ENCODE measurements at regions not wholly inside any gene's neighbourhood (a gene's known extent, or its start where the extent isn't known, plus 50 kb on each side); places are given as distances from the start of the nearest gene placed in this dataset.
"Not testable (repeated sequence)": the region's sequence is repeated elsewhere in the genome, so short reads cannot be mapped to it uniquely, and the experiment has no call there.

DNA sequence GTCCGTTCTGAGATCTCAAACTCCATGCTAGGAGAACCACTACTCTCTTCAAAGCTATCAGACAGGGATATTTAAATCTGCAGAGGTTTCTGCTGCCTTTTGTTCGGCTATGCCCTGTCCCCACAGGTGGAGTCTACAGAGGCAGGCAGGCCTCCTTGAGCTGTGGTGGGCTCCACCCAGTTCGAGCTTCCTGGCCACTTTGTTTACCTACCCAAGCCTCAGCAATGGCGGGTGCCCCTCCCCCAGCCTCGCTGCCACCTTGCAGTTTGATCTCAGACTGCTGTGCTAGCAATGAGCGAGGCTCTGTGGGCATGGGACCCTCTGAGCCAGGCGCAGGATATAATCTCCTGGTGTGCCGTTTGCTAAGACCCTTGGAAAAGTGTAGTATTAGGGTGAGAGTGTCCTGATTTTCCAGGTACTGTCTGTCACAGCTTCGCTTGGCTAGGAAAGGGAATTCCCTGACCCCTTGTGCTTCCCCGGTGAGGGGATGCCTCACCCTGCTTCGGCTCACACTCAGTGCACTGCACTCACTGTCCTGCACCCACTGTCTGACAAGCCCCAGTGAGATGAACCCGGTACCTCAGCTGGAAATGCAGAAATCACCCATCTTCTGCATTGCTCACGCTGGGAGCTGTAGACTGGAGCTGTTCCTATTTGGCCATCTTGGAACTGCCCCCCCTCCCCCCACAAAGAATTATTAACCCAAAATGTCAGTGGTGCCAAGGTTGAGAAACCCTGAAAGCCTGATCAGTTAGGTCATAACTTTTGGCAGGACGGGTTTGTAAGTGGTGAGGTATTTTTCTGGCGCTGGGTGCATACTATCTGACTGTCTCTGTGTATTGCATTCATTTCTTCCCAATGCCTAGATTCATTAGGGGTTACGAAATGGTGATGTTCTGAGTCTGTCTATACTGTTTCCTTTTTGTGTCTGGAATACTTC lies 181.4 kb downstream of the TEX29 start:
- DNase-seq (ENCODE audit: low read depth): not testable (repeated sequence)

DNA sequence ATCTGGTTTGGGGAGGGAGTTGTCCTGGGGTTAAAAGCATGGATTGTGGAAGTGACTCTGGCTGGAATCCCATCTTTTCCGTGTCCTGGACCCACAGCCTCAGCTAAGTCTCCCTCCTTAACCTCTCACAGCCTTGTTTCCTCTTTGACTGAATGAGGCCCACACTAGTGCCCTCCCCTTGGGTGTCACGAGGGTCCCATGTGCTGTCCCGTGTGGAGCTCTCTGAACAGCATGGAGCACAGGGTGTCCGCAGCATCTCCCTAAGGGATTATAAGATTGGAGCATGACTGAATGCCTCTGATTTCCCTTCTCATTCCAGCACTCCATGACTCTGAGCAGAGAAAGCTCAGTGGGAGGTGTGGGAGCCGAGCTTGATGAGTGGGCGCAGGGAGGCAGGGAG lies 182.5 kb downstream of the TEX29 start:
- DNase-seq (ENCODE audit: low read depth): no peak

DNA sequence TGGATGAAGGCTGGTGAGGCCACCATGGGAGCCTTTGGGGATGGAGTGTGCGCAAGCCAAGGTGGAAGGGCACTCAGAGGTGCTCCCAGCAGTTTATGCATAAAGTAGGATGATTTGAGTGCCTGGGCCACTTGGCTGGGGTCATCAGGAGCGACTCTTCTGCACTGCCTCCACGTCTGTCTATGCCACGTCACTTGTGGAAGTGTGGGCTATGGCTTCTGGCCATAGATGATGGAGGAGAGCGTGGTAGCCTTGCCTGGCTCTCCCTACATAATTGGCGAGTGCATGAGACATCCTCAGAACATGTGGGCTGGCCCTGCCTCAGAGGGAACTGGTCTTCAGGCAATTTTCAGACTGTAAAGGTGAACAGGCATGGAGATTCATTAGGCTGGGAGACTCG lies 182.9 kb downstream of the TEX29 start:
- no peak for DNase-seq (ENCODE audit: low read depth)

DNA sequence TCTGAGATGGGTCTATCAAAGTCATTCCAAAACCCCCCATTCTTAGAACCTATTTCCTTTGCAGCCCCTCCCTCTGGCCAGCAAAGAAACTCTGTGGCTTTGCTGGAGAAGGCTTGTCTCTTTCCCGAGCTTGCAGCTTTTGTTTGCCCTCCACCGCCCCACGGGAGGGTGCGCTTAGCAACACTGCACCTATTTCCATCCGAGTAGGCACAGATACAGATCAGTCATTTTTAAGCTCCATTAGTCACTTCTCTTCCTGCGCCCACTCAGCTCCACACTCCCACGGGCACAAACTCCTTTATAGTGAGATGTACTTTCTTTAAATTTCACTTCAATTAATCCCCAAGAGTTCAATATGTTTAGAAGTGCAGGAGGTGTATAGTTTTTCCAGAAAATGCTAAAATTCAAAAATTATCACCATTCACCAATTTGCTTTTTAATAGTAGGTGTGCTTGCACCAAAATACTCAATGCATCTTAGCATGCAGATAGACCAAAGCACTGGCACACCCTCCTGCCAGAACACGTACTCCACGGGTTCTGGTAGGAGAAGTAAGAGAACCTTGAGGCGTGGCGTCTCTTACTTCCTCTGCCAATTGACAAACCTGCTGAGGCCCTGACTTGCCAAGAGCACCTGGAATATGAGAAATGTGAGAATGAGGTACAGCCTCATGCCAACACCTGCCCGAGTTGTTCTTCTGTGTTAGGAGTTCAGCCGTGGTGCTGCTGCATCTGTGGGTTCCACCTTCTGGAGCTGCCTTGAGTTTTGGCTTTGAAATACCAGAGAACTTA lies 183.7 kb downstream of the TEX29 start:
- DNase-seq (ENCODE audit: low read depth): no peak

DNA sequence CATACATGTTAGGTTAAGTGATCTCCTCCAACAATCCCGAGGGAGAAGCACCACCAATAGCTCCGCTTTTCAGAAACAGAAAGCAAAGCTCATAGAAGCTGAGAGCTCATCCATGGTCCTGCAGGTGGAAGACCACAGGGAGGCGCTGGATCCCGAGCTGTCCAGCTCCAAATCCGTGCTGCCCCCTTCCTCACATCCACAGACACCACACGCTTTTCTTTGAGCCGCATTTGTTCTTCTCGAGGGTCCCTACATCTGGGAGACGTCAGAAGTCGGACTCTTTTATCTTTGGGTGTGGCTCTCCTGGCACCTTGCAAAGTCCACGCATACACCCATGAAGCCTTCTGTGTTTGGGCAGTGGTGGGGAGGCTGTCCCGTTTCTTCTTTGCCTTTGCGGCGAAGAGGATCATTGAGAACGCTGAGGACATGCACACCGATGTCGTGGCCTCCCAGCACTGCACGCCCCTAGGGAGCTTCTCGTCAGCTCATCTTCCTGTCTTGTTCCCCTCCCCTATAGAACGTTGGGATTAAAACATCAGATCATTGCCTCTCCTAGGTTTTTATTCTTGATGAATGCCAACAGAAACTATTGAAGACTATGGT lies 184.8 kb downstream of the TEX29 start:
- DNase-seq (ENCODE audit: low read depth): no peak

DNA sequence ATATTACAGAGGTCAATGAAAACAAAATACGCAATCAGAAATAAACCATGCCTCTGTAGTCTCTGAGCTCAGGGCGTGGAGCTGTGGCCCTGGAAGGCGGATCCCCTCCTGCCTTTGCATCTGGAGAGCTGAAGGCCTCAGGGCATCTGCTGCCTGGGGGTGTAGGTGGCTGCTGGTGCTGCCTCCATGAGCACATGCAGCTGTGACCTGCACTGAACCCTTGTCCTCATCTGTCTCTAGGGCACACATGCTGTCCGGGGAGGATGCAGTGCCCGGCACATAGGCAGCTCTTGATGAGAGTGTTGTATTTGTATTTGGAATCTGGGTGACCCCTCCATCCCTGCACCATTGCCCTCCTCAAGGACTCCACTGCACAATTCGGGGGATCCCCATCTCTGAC lies 185.7 kb downstream of the TEX29 start:
- DNase-seq (ENCODE audit: low read depth): no peak

DNA sequence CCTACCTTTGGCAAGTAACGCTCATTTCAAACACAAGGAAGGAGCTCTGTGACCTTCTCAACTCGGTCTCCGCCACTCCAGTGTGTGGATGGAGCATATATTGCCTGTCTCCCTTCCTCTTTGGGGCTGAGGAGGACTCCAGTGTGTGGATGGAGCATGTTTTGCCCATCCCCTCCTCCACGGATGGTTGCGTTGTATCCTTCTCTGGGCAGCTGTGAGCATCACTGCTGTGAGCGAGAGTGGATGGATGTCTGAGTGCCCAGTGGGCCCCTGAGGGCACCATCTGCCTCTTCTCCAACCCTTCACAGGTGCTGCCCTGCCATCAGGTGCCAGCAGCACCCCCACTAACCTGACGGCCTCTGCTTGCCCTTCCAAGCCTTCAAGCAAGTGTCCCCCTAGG lies 186.2 kb downstream of the TEX29 start:
- no peak for DNase-seq (ENCODE audit: low read depth)

DNA sequence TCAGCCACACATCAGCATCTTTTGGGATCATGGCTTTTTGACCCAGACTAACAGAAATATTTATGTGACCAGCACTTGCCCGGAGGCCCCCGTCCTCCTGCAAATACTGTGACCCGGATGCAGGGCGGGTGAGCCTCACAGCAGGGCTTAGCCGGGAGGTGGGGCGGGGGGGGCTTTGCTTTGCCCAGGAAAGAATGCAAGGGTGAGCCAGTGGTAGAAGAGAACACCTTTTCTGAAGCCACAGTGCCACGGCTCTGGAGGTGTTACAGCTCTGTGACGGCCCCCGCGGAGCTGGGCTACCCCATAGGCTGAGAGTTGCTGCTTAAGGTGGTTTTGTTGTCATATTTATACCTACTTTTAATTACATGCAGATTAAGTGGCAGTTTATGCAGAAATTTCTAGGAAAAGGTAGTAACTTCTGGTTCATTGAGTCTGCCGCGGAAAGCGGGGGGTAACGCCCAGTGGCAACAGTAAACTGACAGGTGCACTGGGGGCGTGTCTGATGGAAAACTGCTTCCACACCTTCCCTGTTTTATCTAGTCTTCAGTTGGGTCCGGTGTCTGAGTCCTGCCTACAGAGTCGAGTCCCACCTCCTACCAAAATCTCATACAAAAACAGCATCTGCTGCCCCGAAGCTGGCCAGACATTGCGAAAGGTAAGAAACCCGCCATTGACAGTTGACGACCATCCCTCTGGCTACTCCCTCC lies 187.9 kb downstream of the TEX29 start:
- no peak for DNase-seq (ENCODE audit: low read depth)

DNA sequence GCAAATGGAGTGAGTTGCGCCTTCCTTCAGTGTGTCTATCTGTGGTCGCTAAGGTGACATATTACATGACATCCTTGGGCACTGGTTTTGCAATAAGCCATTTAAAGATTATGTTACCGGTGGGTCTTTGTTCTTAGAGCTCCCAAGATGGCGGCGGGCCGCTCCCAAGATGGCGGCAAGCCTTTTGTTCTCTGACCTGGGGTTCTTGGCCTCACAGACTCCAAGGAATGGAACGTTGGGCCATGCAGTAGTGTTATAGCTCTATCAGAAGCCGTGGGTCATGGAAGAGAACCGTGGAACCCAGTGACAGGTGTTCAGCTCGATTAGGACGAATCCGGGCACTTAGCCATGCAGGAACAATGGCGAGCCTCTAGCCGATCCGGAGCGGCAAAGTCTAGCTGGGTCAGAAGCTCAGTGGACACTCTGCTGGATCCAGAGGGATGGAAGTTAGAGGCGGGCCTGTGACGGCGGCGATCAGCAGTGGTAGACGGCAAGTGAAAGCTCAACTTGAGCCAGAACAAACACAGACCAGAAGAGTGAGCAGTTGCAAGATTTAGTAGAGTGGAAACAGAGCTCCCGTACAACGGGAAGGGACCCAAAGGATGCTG lies 188.6 kb downstream of the TEX29 start:
- no peak for DNase-seq (ENCODE audit: low read depth)

DNA sequence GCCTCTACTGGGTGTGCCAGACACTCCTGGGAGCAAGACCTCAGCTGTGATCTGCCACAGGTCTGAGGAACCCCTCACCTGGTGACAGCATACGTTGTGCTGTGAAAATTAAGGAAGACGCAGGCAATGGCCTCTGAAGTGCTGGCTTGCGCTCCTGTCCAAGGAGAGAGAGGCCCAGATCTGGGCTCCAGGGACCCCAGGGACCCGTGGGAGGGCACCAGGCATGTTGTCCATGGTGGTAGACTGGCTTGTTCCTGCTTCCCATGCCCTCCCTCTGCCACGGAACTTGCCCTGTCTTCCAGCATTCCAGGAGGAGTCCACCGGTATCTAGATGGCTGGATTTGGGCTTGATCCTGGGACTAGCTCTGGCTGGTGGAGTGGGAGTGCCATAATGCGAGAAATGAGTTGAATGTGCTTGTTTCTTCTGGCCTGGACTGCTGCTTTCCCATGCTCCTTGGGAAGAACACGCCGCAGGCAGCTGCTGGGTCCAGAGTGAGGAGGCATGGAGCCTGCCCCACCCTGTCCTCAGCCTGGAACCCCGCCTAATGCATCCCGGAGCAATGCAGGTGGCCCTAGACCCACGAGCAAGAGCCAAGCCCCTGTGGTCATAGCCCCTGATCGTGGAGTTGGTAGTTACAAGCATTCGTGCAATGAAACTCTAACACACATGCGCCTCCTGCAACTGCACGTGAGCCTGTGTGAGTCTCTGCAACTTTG lies 190.2 kb downstream of the TEX29 start:
- no peak for DNase-seq (ENCODE audit: low read depth)

DNA sequence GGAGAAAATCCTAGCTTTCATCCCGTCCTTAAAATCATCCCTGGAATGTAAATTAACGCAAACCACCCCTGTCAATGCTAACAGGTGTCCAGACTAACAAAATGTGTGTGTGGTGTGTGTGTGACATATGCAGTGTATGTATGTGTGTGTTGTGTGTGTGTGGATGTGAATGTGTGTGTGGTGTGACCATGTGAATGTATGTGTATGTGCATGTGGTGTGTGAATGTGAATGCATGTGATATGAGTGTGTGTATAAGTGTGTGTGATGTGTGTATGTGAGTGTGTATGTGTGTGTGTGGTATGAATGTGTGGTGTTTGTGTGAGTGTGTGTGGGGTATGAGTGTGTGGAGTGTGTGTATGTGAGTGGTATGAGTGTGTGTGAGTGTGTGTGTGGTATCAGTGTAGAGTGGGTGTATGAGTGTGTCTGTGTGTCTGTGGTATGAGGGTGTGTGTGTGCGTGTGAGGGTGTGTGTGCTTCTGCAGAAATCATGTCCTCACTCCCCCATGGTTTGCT lies 190.8 kb downstream of the TEX29 start:
- DNase-seq (ENCODE audit: low read depth): no peak

DNA sequence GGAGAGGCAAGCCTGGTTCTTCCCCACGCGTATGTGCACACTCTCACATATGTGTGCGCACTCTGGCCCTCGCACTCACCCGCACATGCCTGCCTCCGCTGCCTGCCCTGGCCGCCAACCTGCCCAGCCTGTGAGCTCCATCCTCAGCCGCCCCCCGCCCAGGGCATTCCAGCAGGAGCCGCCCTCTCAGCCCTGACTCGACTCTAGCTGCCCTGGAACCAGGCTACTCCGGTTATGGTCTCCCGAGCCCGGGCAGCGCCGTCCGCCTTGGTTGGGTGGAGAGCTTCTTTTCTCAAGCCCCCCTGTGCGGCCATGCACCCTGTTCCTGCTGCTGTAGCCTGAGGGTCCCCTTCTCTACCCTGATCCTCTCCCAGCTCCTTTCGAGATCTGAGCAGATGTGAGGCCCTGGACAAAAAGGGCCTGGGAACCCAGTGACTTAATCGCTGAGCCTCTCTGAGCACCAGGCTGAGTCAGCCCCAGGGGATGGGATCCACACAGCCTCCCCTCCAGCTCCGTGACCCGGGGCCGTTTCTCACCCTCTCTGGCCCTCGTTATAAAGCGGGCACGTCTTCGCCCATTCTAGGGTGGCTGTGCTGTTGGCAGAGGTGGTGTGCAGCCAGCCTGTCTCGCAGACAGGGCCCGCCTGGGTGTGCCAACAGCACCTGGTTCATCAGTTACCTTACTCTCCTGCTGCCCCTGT lies 191.5 kb downstream of the TEX29 start:
- DNase-seq (ENCODE audit: low read depth): no peak

DNA sequence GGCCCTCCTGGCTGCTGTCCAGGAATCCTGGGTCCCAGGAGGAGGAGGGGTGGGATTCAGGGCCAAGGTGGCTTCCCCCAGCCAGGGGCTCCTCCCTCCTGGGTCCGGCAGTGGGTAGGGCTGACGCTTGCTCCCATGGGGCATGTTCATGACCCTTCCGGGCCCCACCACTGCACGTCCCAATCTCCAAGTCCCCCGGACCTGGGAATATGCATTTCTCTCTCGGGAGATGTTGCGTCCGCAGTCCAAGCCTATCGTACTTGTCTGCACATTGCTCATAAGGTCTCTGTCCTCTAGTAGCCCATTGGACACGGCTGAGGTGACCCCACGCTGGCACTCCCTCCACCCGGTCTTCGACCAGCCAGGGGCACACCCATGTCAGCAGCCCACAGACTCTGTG lies 192.3 kb downstream of the TEX29 start:
- no peak for DNase-seq (ENCODE audit: low read depth)

DNA sequence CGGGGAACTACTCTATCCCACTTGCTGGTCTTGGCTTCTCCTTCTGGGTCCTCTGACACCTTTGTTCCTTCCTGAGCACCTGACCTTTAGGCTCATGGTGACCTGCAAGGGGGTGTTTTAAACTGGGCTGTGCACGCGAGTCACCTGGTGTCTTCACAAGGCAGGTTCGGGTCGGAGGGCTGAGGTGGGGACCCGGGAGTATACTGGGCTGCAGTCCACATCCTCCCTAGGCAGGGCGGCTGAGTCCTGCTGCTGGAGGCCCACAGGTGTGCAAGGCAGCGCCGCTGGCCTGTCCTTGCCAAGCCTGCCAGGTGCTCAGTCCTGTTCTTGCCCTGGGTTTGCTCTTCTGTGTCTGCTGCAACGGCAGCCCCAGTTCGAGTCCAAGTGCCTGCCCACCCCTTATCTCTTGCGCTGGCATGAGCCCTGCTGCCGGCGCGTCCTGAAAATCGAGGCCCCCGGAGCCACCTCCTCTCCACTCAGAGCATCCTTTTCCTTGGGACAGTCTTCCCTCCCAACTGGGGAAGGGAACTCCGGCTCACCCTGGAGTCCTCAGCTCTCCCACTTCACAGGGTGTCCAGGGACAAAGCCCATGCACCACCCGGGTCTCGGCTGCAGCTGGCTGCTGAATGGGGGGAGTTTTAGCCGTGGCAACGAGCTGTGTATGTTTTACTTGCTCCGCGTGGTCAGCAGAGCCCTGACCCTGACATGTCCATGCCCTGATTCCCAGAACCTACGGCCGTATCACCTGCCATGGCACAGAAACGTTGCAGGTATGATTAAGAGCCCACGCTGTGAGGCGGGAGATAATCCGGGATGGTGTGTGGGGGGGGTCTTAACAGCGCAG lies 193.5 kb downstream of the TEX29 start:
- no peak for DNase-seq (ENCODE audit: low read depth)

DNA sequence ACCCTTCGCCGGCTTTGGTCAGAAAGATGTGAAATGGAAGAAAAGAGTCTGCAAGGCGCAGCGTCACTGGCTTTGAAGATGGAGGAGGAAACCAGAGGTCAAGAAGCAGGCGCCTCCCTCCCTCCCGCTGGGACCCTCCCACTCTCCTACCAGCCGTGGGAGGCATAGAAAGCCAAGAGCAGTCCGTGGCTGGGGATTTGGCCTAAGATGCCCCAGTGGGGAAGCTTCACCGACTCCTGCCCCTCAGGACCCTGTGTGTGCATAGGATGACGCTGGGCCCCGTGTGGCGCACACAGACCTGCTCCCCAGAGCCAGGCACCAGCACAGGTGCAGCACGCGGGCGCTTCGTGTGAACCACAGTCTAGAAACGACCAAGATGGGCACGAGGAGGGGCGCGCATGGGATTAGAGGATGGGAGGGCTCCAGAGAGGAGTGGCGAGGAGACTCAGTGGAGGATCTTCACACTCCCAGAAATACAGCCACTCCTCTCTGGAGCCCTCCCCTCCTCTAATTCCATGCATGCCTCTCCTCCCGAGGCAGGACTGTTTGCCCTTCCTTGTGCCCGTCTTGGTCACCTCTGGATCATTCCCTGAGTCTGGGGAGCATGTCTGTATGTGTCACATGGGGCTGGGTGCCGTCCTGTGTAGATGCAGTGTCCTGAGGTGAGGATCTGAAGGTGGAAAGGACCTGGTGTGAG lies 194.3 kb downstream of the TEX29 start:
- no peak for DNase-seq (ENCODE audit: low read depth)

DNA sequence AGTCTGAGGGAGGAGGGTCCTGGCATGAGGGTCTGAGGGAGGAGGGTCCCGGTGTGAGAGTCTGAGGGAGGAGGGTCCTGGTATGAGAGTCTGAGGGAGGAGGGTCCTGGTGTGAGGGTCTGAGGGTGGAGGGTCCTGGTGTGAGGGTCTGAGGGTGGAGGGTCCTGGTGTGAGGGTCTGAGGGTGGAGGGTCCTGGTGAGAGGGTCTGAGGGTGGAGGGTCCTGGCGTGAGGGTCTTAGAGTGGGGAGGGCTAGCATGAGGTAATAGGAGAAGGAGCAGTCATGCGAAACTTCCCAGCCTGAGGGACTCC lies 194.8 kb downstream of the TEX29 start:
- no peak for DNase-seq (ENCODE audit: low read depth)

DNA sequence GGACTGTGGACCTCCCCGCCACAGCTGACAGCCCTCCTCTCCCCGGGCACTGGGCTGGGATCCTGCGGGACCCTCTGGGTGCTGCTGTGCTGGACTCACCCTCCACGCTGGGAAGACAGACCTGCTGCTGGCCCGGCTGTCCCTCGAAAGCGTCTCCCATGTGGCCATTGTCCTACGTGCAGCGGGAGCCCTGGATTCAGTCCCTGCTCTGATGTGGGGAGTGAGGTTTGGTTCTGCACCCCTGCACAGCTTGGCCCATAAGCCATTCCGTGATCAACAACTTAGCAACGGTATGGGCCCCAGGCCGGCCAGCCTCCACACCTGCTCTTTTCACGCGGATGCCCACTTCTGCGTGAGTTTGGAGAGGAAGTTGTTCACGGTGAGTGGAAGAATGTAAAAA lies 195.2 kb downstream of the TEX29 start:
- no peak for DNase-seq (ENCODE audit: low read depth)

DNA sequence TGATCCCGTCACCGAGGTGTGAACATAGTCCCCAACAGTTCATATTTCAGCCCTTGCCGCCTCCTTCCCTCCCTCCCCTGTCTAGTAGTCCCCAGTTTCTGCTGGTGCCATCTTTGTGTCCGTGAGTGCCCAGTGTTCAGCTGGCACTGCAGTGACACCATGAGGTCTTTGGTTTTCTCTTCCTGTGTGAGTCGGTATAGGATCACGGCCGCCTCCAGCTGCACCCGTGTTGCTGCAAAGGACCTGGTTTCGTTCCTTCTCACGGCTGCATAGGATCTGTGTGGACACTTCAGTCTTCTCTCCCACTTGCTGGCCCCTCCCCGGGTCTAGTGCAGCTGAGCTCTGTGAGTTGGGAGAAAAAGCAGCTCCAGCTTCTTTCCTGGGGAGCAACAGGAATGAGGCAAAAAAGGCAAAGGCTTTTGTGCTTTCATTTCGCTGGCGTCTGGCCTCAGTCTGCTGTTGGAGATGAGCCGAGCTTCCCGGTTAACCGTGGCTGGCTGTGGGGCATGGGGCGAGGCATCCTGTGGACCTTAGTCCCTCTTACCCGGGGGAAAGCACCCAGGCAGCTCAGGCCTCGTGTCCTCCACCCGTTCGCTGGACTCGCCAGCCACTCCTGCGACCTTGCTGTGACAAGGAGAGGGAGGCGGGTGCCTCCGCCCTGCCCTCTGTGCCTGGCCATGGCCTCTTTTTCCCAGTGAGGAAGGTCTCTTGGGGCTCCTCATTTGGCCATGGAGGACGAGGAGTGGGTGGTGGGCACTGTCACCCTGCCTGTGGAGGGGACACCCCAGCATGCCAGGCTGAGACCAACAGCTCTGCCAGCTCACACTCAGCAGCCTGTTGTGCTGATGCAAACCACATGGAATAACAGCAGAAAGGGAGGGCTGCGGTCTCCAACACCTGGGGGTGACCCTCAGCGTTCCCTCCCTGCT lies 196.5 kb downstream of the TEX29 start:
- no peak for DNase-seq (ENCODE audit: low read depth)

All from activated T-cell treated with anti-CD3 and anti-CD28 coated beads for 24 hours (primary cell).